ENCODE measurements at regions not wholly inside any gene's neighbourhood (a gene's known extent, or its start where the extent isn't known, plus 50 kb on each side); places are given as distances from the start of the nearest gene placed in this dataset.
A peak's percentile ranks its signal among the peaks of the same experiment; 100 is the strongest.

- FAIRE-seq = no peak
- DNase-seq (ENCODE audit: extremely low spot score, insufficient read length, low read depth) = no peak
Observed at GRCh38 chr3:10757021-10757820, 58.8 kb upstream of the SLC6A11 start.

- FAIRE-seq (no peak), DNase-seq (ENCODE audit: extremely low spot score, insufficient read length, low read depth) (no peak)
Observed at GRCh38 chr3:10757821-10758130, 58.3 kb upstream of the SLC6A11 start.

- peak; percentile 82 for FAIRE-seq
- DNase-seq (ENCODE audit: extremely low spot score, insufficient read length, low read depth) = peak; percentile 56
Observed at GRCh38 chr3:10758304-10759037, 57.6 kb upstream of the SLC6A11 start.

- FAIRE-seq = no peak
- no peak for DNase-seq (ENCODE audit: extremely low spot score, insufficient read length, low read depth)
Observed at GRCh38 chr3:10759495-10759894, 56.5 kb upstream of the SLC6A11 start.

- no peak for DNase-seq (ENCODE audit: extremely low spot score, insufficient read length, low read depth)
- FAIRE-seq = no peak
Observed at GRCh38 chr3:10760199-10760598, 55.8 kb upstream of the SLC6A11 start.

- FAIRE-seq (no peak), DNase-seq (ENCODE audit: extremely low spot score, insufficient read length, low read depth) (no peak)
Observed at GRCh38 chr3:10761583-10761982, 54.4 kb upstream of the SLC6A11 start.

GRCh38 chr3:10762116-10762515 is 53.9 kb upstream of the SLC6A11 start:
- no peak for FAIRE-seq
- no peak for DNase-seq (ENCODE audit: extremely low spot score, insufficient read length, low read depth)

- FAIRE-seq (no peak), DNase-seq (ENCODE audit: extremely low spot score, insufficient read length, low read depth) (no peak)
Observed at GRCh38 chr3:10762611-10763247, 53.3 kb upstream of the SLC6A11 start.

- FAIRE-seq = no peak
Observed at GRCh38 chr3:10763248-10763620, 52.8 kb upstream of the SLC6A11 start.

GRCh38 chr3:10763817-10764258 is 52.2 kb upstream of the SLC6A11 start:
- DNase-seq (ENCODE audit: extremely low spot score, insufficient read length, low read depth) (no peak), FAIRE-seq (no peak)

More at GRCh38 chr3:10763248-10763620, 52.8 kb upstream of the SLC6A11 start:
- no peak for DNase-seq (ENCODE audit: extremely low spot score, insufficient read length, low read depth)

GRCh38 chr3:10764259-10765051 is 51.6 kb upstream of the SLC6A11 start:
- FAIRE-seq (no peak), DNase-seq (ENCODE audit: extremely low spot score, insufficient read length, low read depth) (no peak)

- no peak for FAIRE-seq
Observed at GRCh38 chr3:10766049-10766705, 49.9 kb upstream of the SLC6A11 start.

More at GRCh38 chr3:10766049-10766705, 49.9 kb upstream of the SLC6A11 start:
- no peak for DNase-seq (ENCODE audit: extremely low spot score, insufficient read length, low read depth)

Measured in GM18507 (cell line).